Left lung (tissue), 4 donors: ENCODE measurements at regions not wholly inside any gene's neighbourhood (a gene's known extent, or its start where the extent isn't known, plus 50 kb on each side); places are given as distances from the start of the nearest gene placed in this dataset.

Experiments
- ATAC-seq: fragments of 200-7000 bp; cut with Tn5 transposase; one replicate; pipeline ENCODE4 v1.9.1; 2020; ENCODE audit warnings: moderate library complexity
- DNase-seq, 4 donors: peaks; one replicate each; pipeline ENCODE4 v3.0.0-alpha.2; 2013 to 2020
- H3K27ac ChIP-seq, 2 donors: fragments of 200-600 bp; sonication (generic) in 1 of 2; one replicate each; pipeline versions ENCODE4 v1.5.0 to v1.8.0; 2020 to 2021
- H3K27me3 ChIP-seq, 2 donors: fragments of 200-600 bp; sonication (generic) in 1 of 2; one replicate each; pipeline versions ENCODE4 v1.5.0 to v1.8.0; 2020 to 2021
- H3K36me3 ChIP-seq, 2 donors: fragments of 200-600 bp; sonication (generic) in 1 of 2; one replicate each; pipeline versions ENCODE4 v1.5.0 to v1.8.0; 2020 to 2021
- H3K4me1 ChIP-seq, 2 donors: fragments of 200-600 bp; one replicate each; pipeline ENCODE4 v1.8.0; 2021
- H3K4me3 ChIP-seq, 2 donors: fragments of 200-600 bp; sonication (generic) in 1 of 2; one replicate each; pipeline versions ENCODE4 v1.5.0 to v1.8.0; 2020 to 2021; ENCODE audit warnings: mild to moderate bottlenecking in 1 of 2
- H3K9me3 ChIP-seq, 2 donors: fragments of 200-600 bp; sonication (generic) in 1 of 2; one replicate each; pipeline versions ENCODE4 v1.5.0 to v1.8.0; 2020 to 2021
- CTCF ChIP-seq, 2 donors: fragments of 200-600 bp; sonication (generic) in 1 of 2; IDR thresholded peaks; one replicate each; pipeline versions ENCODE4 v1.5.0 to v1.8.0; 2021; ENCODE audit warnings: antibody characterized with exemption in 2 of 2
- intact Hi-C, 2 donors: fragments of 100-400 bp; cut with DNase I; formaldehyde crosslinking; loops; one replicate each; pipeline versions ENCODE4 v1.11.2 to v1.14.2; 2022
- donor health status: DM: no; HTN: yes; CAD: no.
- donor health status: DM: no; HTN: no; CAD: no.

- Histone ChIP-seq H3K36me3 (no peaks in the 10 kb centered on the region), H3K9me3 (no peaks in the 10 kb centered on the region), H3K27me3 (no peaks in the 10 kb centered on the region), H3K27ac (no peak overlapping the region), H3K4me3 (no peak overlapping the region), H3K4me1 (no peaks in the 10 kb centered on the region)
- DNase-seq: no peak
- intact Hi-C loops: no loop called here
- ATAC-seq: no peak
- TF ChIP-seq CTCF (IDR thresholded peaks at IDR 0.05): no peak
Measured at GRCh38 chr14:98582276-98582675, 689.7 kb downstream of the BCL11B start.

- no peaks in the 10 kb centered on the region for H3K4me1 ChIP-seq
- DNase-seq (no peak), ATAC-seq (no peak)
- intact Hi-C loops: no loop called here
- TF ChIP-seq CTCF (IDR thresholded peaks at IDR 0.05): no peak
- H3K9me3 ChIP-seq: peaks cover 0 to 3% of the 10 kb centered on the region in 2 donors
- no peak overlapping the region for H3K27ac ChIP-seq
- no peaks in the 10 kb centered on the region for H3K27me3 ChIP-seq
- H3K4me3 ChIP-seq: no peak overlapping the region
- no peaks in the 10 kb centered on the region for H3K36me3 ChIP-seq
Measured at GRCh38 chr14:98591161-98591560, 680.8 kb downstream of the BCL11B start.

- ATAC-seq (no peak), DNase-seq (no peak)
- H3K4me1 ChIP-seq: no peaks in the 10 kb centered on the region
- no peak overlapping the region for H3K27ac ChIP-seq
- intact Hi-C loops: no loop called here
- TF ChIP-seq CTCF (IDR thresholded peaks at IDR 0.05): no peak
- H3K9me3 ChIP-seq: peaks cover 0 to 18% of the 10 kb centered on the region in 2 donors
- H3K36me3 ChIP-seq: no peaks in the 10 kb centered on the region
- no peak overlapping the region for H3K4me3 ChIP-seq
- no peaks in the 10 kb centered on the region for H3K27me3 ChIP-seq
Measured at GRCh38 chr14:98592611-98593170, 679.3 kb downstream of the BCL11B start.

GRCh38 chr14:98593361-98593761 is 678.6 kb downstream of the BCL11B start:
- intact Hi-C loops: no loop called here
- Histone ChIP-seq H3K27ac (no peak overlapping the region), H3K4me1 (no peaks in the 10 kb centered on the region), H3K36me3 (no peaks in the 10 kb centered on the region), H3K27me3 (no peaks in the 10 kb centered on the region), H3K9me3 (peaks cover 0 to 24% of the 10 kb centered on the region in 2 donors), H3K4me3 (no peak overlapping the region)
- ATAC-seq (no peak), DNase-seq (no peak)
- TF ChIP-seq CTCF (IDR thresholded peaks at IDR 0.05): no peak

- no peak overlapping the region for H3K27ac ChIP-seq
- H3K9me3 ChIP-seq: peaks cover 0 to 27% of the 10 kb centered on the region in 2 donors
- no peaks in the 10 kb centered on the region for H3K27me3 ChIP-seq
- DNase-seq (no peak), ATAC-seq (no peak)
- intact Hi-C loops: no loop called here
- no peaks in the 10 kb centered on the region for H3K4me1 ChIP-seq
- no peaks in the 10 kb centered on the region for H3K36me3 ChIP-seq
- no peak for TF ChIP-seq CTCF (IDR thresholded peaks at IDR 0.05)
- no peak overlapping the region for H3K4me3 ChIP-seq
Measured at GRCh38 chr14:98594156-98594555, 677.8 kb downstream of the BCL11B start.
